ENCODE measurements at regions not wholly inside any gene's neighbourhood (a gene's known extent, or its start where the extent isn't known, plus 50 kb on each side); places are given as distances from the start of the nearest gene placed in this dataset.

GRCh38 chr17:51560398-51560797, 300.1 kb downstream of the UTP18 start:
- no peak for DNase-seq (ENCODE audit: low read depth)

DNA sequence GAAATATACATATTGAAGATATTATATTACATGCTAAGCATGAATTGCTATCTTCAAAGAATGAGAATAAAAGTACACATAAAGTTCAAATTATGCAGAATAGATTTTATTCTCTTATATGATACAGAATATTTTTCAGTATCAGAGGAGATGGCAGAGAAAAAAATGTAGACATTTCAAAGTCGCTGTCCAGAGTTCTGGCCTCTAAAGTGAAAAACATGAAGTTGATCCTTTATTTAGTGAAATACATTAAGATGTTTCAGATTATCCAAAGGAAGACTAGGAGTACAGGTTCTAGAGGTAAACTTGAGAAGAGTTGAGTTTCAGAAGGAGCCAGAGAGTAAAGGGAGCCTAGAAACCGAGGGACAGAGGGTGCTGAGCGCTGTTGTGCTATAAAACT, 303.6 kb downstream of the UTP18 start:
- no peak for DNase-seq (ENCODE audit: low read depth)

GRCh38 chr17:51572115-51572514, 311.8 kb downstream of the UTP18 start:
- no peak for DNase-seq (ENCODE audit: low read depth)
